OCI-LY7 (cell line): ENCODE measurements at regions not wholly inside any gene's neighbourhood (a gene's known extent, or its start where the extent isn't known, plus 50 kb on each side); places are given as distances from the start of the nearest gene placed in this dataset.

ENCODE experiments used
- CTCF ChIP-seq: fragments of 200-600 bp; sonication (generic); conservative IDR thresholded peaks from 2 replicates; pipeline ENCODE4 v1.5.1; 2014; ENCODE audit warnings: mild to moderate bottlenecking, antibody characterized with exemption, low read length, moderate library complexity, mixed read lengths
- EZH2phosphoT487 ChIP-seq: fragments of 200-600 bp; sonication (generic); IDR thresholded peaks from 2 replicates; pipeline ENCODE4 v1.6.1; 2018; ENCODE audit warnings: low read depth, borderline replicate concordance, mild to moderate bottlenecking, mixed run types, antibody characterized with exemption, low read length, moderate library complexity, mixed read lengths

- TF ChIP-seq EZH2phosphoT487 (no peak), CTCF (no peak)
These were observed 59.4 kb upstream of the HELT start for GRCh38 chr4:184958923-184959210.
